Lower leg skin (tissue), 4 donors: ENCODE measurements at regions not wholly inside any gene's neighbourhood (a gene's known extent, or its start where the extent isn't known, plus 50 kb on each side); places are given as distances from the start of the nearest gene placed in this dataset.

ENCODE experiments used
- DNase-seq, 2 donors: peaks; one replicate each; pipeline ENCODE4 v3.0.0-alpha.2; 2019; ENCODE audit warnings: low spot score in 2 of 2
- H3K4me3 ChIP-seq: fragments of 200-600 bp; sonication (generic); 2 replicates; pipeline ENCODE4 v1.5.1; 2017; ENCODE audit warnings: mild to moderate bottlenecking, low read depth; ENCODE audit not compliant: poor library complexity, severe bottlenecking
- CTCF ChIP-seq, 3 donors: fragments of 450-650 bp; IDR thresholded peaks; one replicate each; pipeline ENCODE4 v1.5.1; 2016; ENCODE audit warnings: antibody characterized with exemption in 3 of 3, mild to moderate bottlenecking in 3 of 3, moderate library complexity in 2 of 3
- POLR2A ChIP-seq, 2 donors: fragments of 450-650 bp; IDR thresholded peaks; one replicate each; pipeline ENCODE4 v1.6.1; 2016 to 2017; ENCODE audit warnings: antibody characterized with exemption in 2 of 2, mild to moderate bottlenecking in 1 of 2, moderate library complexity in 1 of 2
- WGBS, 2 donors: methylation state at CpG; one replicate each; pipeline ENCODE4 v1.1.5; 2018; 5-methylcytosine and 5-hydroxymethylcytosine counted together
- intact Hi-C: fragments of 100-400 bp; cut with DNase I; formaldehyde crosslinking; loops from one replicate; pipeline ENCODE4 v1.15.0; 2023; ENCODE audit warnings: low total_unique reads

DNA sequence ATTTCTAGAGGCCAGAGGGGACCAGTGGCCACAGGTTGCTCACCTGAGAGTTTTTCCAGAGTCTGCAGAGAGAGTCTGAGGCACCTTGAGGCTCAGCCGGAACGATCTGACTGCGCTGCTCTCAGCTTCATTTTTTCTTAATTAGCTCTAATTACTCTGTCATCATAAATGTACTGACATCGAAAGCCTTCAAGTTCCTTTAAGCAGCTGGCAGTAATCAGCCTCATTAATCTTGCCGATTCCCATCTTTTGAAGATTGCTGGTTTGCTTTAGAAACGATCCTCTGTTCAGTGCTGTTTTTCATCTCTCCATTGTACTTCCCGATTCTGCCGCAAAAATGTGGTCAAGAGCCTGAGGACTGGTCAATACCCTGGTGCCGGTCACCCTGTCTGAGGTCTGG is 454.7 kb downstream of the TYW1 start:
- no peak overlapping the region for H3K4me3 ChIP-seq
- WGBS, 2 donors, result 50 to 57% methylated on average over 9 of the region's 9 CpGs
- no peak for DNase-seq
- TF ChIP-seq CTCF (IDR thresholded peaks at IDR 0.05) (no peak), POLR2A (IDR thresholded peaks at IDR 0.05) (no peak)
- intact Hi-C loops, result no loop called here

DNA sequence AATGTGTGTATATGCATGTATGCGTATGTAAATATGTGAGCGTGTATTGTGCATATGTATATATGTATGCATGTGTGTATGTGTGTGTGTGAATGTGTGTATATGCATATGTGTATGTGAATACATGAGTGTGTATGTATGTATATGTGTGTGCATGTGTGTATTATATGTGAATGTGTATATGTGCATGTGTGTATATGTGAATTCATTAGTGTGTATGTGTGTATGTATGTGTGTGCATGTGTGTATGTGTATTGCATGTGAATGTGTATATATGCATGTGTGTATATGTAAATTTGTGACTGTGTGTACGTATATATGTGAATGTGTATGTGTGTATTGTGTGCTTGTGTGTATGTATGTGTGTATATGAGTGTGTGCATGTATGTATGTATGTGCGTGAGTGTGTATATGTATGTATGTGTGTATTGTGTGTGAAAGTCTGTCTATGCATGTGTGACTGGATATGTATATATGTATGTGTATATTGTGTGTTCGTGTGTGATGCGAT is 455.9 kb downstream of the TYW1 start:
- no peak for DNase-seq
- 92 to 95% methylated on average over 6 of the region's 6 CpGs for WGBS, 2 donors
- no peak overlapping the region for H3K4me3 ChIP-seq
- intact Hi-C loops, result no loop called here
- TF ChIP-seq CTCF (IDR thresholded peaks at IDR 0.05) (no peak), POLR2A (IDR thresholded peaks at IDR 0.05) (no peak)

DNA sequence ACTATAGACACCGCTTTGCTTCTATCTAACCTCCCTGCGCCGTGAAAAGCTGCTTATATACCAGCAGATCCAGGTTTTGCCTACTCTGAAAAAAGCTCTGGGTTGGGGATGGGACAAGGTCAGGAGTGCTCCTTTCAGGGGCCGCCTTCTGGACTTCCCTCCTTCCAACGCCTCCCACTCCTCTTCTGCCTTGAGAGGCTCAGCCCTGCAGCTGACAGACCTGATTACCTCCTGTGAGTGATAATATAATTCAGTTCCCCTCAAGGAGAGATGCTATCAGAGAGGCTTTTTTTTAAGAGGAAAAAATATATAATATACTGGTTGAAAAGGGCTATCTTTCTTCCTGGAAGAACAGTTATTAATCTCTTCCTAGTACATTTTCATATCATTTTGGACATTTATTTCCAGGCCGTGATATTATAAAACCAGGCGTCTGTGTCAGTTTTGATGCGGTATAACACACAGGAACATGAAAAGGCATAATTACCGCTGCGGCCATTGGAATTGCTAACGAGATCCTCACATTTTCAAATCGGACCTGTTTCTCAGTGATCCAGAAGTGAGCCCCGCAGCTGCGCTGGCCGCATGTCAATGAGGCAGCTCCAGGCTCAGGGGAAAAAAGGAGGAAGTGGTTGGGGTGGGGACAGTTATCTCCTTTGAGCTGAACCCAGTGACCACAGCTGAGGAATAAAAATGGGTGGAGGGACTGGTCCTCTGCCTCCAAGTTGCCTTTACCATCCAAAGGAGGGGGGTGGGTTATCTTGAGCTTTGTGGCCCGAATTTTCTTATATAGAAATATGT is 457.1 kb downstream of the TYW1 start:
- DNase-seq, result no peak
- no peak overlapping the region for H3K4me3 ChIP-seq
- WGBS, 2 donors, result 49 to 57% methylated on average over 16 of the region's 16 CpGs
- intact Hi-C loops, result no loop called here
- TF ChIP-seq CTCF (IDR thresholded peaks at IDR 0.05) (no peak), POLR2A (IDR thresholded peaks at IDR 0.05) (no peak)

GRCh38 chr7:67455508-67455907 is 458.9 kb downstream of the TYW1 start:
- DNase-seq, result no peak
- WGBS, 2 donors, result 86 to 87% methylated on average over 1 of the region's 1 CpG
- TF ChIP-seq POLR2A (IDR thresholded peaks at IDR 0.05) (no peak), CTCF (IDR thresholded peaks at IDR 0.05) (no peak)
- intact Hi-C loops, result no loop called here
- H3K4me3 ChIP-seq, result no peak overlapping the region

GRCh38 chr7:67462781-67463191 is 466.2 kb downstream of the TYW1 start:
- TF ChIP-seq POLR2A (IDR thresholded peaks at IDR 0.05) (no peak), CTCF (IDR thresholded peaks at IDR 0.05) (no peak)
- H3K4me3 ChIP-seq, result no peak overlapping the region
- intact Hi-C loops, result no loop called here
- peak in 1 of 2 donors; percentile 85 for DNase-seq
- 5 to 18% methylated on average over 3 to 9 of the region's 9 CpGs for whole genome bisulfite sequencing, 2 donors
